Uterus (tissue), 3 donors: ENCODE measurements at regions not wholly inside any gene's neighbourhood (a gene's known extent, or its start where the extent isn't known, plus 50 kb on each side); places are given as distances from the start of the nearest gene placed in this dataset.

ENCODE experiments used
- DNase-seq, 2 donors: peaks; one replicate each; pipeline ENCODE4 v3.0.0-alpha.2; 2019 to 2020
- H3K27ac ChIP-seq, 2 donors: fragments of 200-600 bp; sonication (generic); 1 replicate in 1 of 2; 2 replicates in 1 of 2; pipeline ENCODE4 v1.5.1; 2016 to 2018
- H3K27me3 ChIP-seq, 2 donors: fragments of 200-600 bp; sonication (generic); one replicate each; pipeline ENCODE4 v1.5.1; 2018 to 2019; ENCODE audit warnings: control low read depth in 1 of 2
- H3K36me3 ChIP-seq, 2 donors: fragments of 200-600 bp; sonication (generic); one replicate each; pipeline ENCODE4 v1.5.1; 2019; ENCODE audit warnings: control low read depth in 1 of 2
- H3K4me1 ChIP-seq, 2 donors: fragments of 200-600 bp; sonication (generic); one replicate each; pipeline ENCODE4 v1.5.1; 2018 to 2019; ENCODE audit warnings: control low read depth in 1 of 2
- H3K4me3 ChIP-seq, 2 donors: fragments of 200-600 bp; sonication (generic); 1 replicate in 1 of 2; 2 replicates in 1 of 2; pipeline ENCODE4 v1.5.1; 2018 to 2019; ENCODE audit warnings: mild to moderate bottlenecking in 1 of 2
- H3K9me3 ChIP-seq, 2 donors: fragments of 200-600 bp; sonication (generic); one replicate each; pipeline ENCODE4 v1.5.1; 2019; ENCODE audit warnings: control low read depth in 1 of 2
- POLR2A ChIP-seq, 2 donors: fragments of 450-650 bp; IDR thresholded peaks; one replicate each; pipeline ENCODE4 v1.6.1; 2016; ENCODE audit warnings: antibody characterized with exemption in 2 of 2, mild to moderate bottlenecking in 1 of 2, moderate library complexity in 1 of 2
- intact Hi-C: fragments of 100-400 bp; cut with DNase I; formaldehyde crosslinking; loops from one replicate; pipeline ENCODE4 v1.15.1; 2023; ENCODE audit warnings: low total_unique reads
- TF ChIP-seq, protein P1 (sequence below), 4 experiments: fragments of 200-600 bp in 2 of 4; fragments of 450-650 bp in 2 of 4; sonication (generic) in 2 of 4; IDR thresholded peaks; one replicate each; pipeline ENCODE4 v1.5.1; 2016 to 2019; ENCODE audit warnings: antibody characterized with exemption in 4 of 4, mild to moderate bottlenecking in 2 of 4, moderate library complexity in 1 of 4
- donor health status: DM: yes; HTN: yes; CAD: no.

DNA sequence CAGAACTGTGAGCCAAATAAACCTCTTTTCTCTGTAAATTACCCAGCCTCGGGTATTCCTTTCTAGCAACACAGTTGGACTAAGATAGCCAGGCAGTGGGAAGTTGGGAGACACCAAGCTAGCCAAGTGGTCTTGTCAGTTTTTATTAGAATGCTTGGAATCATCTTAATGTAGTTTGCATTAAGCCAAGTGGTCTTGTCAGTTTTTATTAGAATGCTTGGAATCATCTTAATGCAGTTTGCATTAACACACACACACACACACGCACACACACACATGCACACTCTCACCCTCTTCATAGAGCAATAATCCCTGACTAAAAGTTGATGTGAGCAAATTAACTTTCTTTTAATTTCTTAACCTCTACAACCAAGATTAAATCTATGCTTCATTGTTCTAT is 151.5 kb downstream of the VAPA start:
- no peak for DNase-seq
- Histone ChIP-seq H3K27me3 (no peaks in the 10 kb centered on the region), H3K9me3 (no peaks in the 10 kb centered on the region), H3K27ac (no peak overlapping the region), H3K36me3 (no peaks in the 10 kb centered on the region), H3K4me3 (no peak overlapping the region), H3K4me1 (no peaks in the 10 kb centered on the region)
- intact Hi-C loops, result no loop called here
- TF ChIP-seq, protein P1, sequence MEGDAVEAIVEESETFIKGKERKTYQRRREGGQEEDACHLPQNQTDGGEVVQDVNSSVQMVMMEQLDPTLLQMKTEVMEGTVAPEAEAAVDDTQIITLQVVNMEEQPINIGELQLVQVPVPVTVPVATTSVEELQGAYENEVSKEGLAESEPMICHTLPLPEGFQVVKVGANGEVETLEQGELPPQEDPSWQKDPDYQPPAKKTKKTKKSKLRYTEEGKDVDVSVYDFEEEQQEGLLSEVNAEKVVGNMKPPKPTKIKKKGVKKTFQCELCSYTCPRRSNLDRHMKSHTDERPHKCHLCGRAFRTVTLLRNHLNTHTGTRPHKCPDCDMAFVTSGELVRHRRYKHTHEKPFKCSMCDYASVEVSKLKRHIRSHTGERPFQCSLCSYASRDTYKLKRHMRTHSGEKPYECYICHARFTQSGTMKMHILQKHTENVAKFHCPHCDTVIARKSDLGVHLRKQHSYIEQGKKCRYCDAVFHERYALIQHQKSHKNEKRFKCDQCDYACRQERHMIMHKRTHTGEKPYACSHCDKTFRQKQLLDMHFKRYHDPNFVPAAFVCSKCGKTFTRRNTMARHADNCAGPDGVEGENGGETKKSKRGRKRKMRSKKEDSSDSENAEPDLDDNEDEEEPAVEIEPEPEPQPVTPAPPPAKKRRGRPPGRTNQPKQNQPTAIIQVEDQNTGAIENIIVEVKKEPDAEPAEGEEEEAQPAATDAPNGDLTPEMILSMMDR (IDR thresholded peaks at IDR 0.05), result no peak
- TF ChIP-seq POLR2A (IDR thresholded peaks at IDR 0.05), result no peak

DNA sequence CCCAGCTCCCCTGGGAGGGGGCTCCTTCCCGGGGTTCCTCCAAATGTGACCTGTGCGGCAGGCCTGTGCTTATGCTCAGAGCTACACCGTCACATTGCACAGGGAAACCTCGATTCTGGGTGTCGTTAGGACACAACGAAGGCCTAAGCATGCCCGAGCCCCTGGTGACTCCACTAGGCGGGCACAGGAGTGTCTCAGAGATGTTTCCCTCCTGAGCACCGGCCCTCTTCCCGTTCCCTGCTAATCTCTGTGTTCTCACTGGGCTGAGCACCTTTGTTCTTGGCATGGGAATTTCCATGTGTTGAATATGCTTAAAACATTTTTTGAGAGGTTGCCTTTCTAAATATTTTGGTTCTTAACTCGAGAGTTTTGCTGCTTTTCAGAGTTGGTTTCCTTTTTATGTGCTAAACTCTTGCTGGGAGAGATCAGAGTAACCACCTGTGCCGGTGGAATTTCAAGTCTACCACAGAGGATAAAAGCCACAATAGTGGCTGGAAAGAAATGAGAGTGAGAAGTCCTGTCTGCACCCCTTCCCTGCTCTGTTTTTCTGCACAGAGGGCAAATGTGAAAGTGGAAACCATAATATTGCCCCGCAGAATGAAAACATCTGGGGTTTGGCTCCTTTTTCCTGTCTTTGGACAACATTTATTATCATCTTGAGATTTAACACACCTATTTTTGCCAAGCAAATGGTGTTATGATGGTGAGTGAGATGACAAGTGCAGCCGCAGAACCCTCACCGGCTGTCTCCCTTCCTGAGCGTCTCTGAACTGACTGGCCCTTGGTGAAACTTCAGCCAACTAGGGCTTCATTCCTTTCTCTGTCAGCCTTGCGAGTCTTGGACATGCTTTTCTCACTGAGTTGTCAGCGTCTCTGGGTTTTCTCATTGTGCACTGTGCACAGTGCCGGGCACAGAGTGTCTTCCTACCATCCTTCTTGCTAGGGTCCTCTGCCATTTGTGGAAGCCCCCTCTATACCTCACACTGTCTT is 154.1 kb downstream of the VAPA start:
- DNase-seq, result no peak
- H3K27me3 ChIP-seq, result no peaks in the 10 kb centered on the region
- H3K4me3 ChIP-seq, result no peak overlapping the region
- TF ChIP-seq, protein P1 (IDR thresholded peaks at IDR 0.05), result no peak
- no peak for TF ChIP-seq POLR2A (IDR thresholded peaks at IDR 0.05)
- H3K9me3 ChIP-seq, result no peaks in the 10 kb centered on the region
- intact Hi-C loops, result no loop called here
- no peaks in the 10 kb centered on the region for H3K4me1 ChIP-seq
- H3K27ac ChIP-seq, result peak overlapping the region in 1 of 2 donors; percentile 44
- no peaks in the 10 kb centered on the region for H3K36me3 ChIP-seq

DNA sequence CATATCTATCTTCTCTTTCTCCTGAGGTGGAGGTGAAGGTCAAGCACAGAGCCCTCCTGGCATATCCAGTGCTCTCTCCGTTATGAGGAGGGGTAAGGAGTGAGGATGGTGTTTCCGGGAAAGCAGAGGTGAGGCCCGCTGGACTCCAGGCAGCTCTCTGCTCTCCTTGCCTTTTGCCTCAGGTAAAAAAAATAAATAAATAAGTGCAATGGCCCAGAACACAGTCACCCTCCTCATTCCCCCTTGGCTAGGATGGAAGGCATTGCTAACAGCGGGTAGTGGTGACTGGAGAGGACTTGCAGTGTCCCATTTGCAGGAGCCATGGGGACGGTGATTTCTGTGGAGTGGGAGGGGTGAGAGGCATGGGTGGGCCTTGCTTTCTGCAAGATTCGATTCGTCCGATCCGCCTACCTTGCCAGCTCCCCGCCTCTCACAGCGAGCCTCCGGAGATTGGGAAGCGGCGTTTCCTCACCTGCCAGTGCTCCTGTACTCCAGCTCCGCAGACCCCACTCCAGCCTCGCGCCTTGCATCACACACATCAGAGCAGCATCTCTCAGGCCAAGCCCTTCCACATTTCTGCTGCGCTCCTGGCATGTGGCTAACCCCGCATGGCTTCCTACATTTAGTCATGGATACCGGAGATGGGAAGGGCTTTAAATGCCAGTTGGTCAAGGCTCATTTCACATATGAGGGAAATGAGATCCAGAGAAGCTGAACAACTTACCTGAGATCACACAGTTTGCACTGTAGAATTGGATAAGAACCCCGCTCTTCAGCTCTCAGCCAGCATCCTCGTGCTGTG is 155.2 kb downstream of the VAPA start:
- Histone ChIP-seq H3K9me3 (no peaks in the 10 kb centered on the region), H3K27me3 (no peaks in the 10 kb centered on the region), H3K36me3 (no peaks in the 10 kb centered on the region), H3K4me3 (no peak overlapping the region), H3K4me1 (no peaks in the 10 kb centered on the region), H3K27ac (no peak overlapping the region)
- no peak for DNase-seq
- intact Hi-C loops, result no loop called here
- TF ChIP-seq, protein P1 (IDR thresholded peaks at IDR 0.05), result no peak

DNA sequence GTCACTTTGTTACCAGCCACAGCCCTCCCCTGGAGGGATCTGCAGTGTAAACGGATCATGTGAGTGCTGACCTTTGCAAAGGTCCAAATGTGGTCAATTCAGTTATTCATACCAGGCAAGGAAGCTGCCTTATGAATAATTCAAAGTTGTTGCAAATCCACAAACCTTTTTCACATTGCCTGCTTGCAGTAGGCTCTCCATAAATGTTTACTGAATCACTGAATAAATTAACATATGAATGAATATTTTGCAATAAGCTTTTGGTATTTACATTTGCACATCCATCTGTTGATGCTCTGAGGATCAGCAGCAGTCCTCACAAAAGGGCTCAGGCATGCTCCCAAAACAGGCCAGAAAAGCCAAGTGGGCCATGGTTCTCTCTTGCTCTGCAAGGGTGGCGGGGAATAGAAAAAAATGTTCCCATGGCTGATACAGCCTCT is 156.8 kb downstream of the VAPA start:
- TF ChIP-seq, protein P1 (IDR thresholded peaks at IDR 0.05), result no peak
- TF ChIP-seq POLR2A (IDR thresholded peaks at IDR 0.05), result no peak
- H3K36me3 ChIP-seq, result no peaks in the 10 kb centered on the region
- no peaks in the 10 kb centered on the region for H3K4me1 ChIP-seq
- intact Hi-C loops, result no loop called here
- no peaks in the 10 kb centered on the region for H3K27me3 ChIP-seq
- no peaks in the 10 kb centered on the region for H3K9me3 ChIP-seq
- no peak overlapping the region for H3K4me3 ChIP-seq
- no peak overlapping the region for H3K27ac ChIP-seq
- no peak for DNase-seq
